GM21367 (cell line): ENCODE measurements at regions not wholly inside any gene's neighbourhood (a gene's known extent, or its start where the extent isn't known, plus 50 kb on each side); places are given as distances from the start of the nearest gene placed in this dataset.

Experiments used
- ATAC-seq: cut with Tn5 transposase; IDR thresholded peaks from one replicate; pipeline ENCODE4 v1.9.1; 2021; ENCODE audit not compliant: unreplicated experiment

DNA sequence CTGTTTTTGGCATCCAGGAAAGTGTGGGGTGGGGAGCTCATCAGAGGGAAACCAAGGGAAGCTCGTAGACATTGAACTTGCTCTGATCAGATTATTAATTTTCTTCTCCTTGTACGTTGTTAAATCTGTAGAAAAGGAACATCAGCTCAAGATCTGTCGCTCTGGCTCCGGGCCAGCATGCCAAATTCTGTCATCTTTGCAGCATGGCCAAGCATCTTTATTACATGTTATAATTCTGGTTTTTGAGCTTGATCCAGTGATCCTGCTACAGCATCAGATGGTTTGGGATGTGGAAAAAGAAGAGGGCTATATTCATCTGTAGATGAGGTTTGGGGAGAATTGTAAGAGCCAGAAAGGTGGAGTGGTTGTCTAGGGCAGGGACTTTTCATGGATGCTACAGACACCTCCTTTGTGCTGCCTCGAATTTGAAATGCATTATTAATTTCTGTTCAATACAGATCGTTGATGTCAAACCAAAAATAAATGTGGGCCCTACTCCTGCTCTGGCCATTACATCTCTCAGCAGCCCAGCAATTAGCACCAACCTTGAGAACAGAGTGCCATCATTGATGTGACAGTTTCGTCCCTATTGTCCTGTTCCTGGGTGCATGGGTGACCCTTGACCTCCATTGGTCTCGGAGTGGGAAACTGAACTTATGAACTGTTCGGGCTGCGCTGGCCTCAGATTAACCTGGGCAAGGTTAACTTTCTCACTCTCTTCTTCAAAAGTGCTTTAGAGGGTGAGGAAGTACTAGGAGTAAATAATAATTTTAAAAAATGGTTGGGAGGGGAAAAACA, 250.8 kb downstream of the SOX4 start:
- ATAC-seq = no peak

DNA sequence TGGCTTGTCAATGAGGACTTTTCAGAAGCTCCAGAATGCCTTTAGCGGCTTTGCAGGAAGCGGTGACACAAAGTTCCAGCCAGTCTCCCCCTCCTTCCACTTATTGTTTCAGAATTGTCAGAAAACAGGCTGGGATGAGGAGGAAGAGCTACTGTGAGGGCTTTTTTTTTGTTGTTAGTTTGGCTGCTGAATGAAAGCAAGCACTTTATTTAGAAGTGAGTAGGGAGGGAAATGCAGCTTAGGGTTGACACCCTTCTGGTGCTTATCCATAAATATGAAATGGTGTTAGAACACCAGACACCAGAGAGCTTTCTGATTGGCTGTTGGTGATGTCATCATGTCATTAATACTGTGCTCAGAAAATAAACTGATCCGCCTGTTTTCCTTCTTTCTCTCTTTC, 251.5 kb downstream of the SOX4 start:
- no peak for ATAC-seq

DNA sequence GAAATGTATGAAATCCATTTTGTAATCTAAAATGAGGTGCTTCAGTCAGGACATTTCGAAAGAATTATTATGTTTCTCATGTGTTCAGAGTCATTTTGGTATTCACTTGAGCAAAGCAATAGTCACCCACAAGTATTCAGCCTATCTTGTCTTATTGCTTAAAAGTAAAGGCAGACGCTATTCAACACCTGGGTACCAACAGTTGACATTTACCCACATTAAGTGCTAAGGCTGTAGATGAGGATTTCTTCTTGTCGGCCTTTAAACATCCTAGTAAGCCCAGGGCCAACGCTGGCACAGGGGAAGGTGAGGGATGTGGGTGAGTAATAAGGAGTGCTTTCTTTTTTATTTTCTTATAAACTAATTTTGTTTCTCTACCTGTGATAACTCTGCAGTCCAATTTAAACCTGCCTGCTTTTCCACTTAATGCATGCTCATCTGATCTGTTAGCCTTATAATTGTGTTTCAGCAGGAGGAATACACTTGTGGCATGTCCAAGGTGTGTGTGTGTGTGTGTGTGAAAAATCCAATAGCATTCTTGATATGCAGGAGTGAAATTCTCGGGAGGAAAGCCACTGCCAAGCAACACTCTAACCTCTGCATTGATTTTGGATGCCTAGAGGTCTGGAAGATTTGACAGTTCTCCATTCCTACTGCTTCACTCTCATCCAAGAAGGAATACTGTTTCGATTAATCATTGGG, 252.0 kb downstream of the SOX4 start:
- ATAC-seq = no peak

DNA sequence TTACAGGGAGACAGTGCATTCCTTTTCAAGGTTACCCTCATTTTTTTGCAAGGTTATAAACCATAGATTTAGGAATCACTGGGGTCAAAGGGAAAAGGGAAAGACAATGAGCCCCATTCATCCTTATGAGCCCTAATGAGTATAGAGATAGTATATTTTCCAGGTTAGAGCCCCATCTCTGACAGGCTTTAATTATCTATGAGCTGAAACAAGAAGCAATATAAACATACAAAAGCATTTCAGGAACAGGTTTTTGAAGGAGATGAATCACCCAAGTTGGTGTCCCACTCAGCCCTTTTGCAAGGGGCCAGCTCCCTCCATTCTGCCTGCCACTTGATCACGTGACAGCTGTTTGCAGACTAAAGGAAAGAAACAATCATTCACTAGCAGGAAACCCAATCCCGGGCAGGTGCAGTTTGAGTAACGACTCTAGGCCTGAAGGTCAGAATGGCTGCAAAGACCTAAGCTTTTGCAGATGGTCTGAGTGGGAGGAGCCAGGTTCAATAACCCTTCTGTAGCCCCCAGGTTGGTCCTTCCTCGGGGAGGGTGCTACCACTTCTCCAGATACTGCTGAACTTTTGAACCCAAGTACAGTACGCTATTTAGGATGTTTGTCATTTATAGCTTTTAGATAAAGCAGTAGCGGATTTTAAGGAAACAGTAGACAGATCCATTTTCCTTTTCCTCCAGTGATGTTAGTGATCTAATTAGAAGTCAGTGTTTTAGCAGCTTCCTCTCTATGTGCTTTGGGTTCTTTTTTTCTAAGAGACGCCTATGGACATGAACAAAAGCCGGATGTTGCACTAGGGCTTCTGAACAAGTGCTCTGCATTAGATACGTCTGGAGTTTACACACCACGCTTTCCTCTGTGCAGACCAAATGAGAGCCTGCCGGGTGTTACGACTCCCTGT, 253.2 kb downstream of the SOX4 start:
- no peak for ATAC-seq

DNA sequence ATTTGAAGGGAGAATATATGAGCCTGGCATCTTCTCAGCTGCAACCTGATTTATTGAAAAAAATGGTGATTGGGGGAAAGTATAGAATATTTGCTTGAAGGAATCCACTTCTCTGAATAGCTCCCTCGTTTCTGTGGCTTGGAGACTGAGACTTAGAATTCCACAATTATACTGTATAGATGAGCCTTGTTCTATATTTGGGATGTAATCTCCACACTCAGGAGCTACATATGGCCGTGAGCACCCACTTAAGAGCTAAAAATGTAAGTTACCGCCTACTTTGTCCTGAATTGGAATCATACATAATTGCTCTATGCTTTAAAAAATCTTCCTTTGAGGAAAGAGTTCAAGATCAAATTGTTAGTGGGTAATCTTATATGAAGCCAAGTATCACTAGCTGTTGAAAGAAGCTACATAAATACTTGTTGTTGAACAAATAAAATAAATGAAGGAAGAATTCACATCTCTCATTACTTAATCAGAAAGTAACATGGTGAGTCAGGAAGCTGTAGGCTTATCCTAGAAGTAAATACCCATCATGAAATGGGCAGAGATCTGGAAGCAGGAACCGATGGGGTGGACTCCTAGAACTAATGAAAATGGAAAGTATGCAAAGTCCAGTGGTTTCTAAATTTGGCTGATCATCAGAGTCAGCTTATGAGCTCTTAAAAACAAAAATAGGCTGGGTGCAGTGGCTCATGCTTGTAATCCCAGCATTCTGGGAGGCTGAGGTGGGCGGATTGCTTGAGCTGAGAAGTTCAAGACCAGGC, 254.3 kb downstream of the SOX4 start:
- no peak for ATAC-seq

DNA sequence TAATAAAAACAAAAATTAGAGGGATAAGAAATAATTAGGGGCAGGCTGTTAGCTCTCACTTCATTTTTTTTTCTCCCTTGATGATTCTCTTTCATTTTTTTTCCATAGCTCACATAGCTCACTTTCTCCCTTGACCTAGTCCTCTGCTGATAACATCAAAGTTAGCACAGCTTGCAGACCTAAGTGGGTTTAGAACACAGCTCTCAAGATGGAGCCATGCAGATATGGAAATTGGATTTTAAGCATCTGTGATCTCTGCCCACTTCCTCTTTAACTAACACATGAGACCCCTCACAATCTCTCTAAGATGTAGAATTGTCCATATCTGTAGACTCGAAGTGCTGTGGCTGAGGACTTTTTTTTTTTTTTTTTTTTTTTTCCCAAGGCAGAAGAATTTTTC, 257.1 kb downstream of the SOX4 start:
- ATAC-seq = no peak

DNA sequence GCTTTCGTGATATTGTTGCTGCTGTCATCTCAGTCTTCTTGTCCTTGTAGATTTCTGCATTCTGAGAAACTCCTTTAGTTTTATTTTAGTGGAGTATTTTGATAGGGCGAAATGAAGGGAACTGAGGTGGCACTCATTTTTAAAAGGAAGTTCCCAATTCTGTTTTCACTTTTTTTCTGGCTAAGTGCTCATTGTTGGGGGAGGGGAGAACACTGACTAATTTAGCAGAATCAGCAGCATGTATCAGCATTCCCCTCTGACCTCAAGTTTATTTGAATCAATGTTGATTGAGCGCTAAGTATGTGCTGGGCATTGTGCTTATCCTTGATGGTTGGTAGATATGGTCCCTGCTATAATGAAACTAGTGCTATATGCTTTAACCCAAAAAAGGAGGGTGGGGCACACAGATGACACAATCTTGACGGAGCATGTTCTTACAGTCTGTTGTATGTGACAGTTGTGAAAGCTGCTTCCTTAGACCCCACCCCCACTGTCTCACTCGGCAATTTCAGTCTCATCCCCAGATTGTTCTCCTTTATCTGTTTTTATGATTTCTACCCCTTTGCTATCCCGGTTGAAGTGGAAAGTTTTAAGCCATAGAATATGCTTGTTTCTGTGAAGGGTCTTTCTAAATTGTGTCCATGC, 262.4 kb downstream of the SOX4 start:
- ATAC-seq = no peak

DNA sequence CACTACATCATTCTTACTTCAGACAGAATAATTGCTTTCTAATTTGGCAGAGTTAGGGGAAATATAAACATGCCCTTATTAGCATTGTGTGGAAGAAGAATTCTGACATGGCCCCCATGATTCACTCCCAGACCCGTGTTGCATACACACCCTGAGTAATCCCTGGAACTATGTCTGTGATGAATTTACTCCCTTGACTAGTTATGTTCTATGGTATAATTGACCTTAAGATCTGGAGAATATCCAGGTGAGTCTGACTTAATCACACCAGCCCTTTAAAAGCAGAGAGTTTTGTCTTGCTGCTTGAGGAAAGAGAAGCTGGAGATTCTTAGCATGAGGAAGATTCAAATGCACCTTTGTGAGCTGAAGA, 262.9 kb downstream of the SOX4 start:
- ATAC-seq = no peak

DNA sequence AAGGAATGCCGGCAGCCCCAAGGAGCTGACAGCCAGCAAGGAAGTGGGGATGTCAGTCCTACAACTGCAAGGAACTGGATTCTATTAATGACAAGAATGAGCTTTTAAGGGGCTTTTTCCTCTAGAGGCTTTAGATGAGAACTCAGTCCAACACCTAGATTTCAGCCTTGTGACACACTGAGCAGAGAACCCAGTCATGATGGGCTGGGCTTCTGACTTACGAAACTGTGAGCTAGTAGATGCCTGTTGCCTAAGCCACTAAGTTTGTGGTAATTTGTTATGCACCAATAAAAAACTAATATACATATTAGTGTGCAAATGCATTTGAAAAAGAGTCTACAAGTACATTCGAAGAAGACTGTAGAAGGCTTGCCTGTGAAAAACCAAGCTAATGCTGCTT, 263.3 kb downstream of the SOX4 start:
- no peak for ATAC-seq

DNA sequence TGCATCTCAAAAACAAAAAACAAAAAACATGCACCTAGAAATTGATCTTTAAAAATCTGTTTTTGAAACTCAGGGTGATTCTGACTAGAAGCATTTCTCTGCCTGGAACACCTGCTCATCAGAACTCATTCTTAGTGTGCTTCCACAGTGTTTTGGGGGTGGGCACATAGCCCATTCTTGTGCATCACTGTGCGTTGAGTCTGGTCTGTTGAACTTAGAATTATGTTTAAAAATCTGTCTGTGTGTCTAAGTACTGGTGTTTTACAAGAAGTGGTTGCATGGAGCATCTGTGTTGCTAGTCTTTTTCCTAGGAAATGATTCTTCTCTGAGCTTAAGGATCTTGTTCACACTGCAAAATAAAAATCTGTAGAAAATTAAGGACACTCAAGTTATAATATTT, 264.5 kb downstream of the SOX4 start:
- no peak for ATAC-seq

DNA sequence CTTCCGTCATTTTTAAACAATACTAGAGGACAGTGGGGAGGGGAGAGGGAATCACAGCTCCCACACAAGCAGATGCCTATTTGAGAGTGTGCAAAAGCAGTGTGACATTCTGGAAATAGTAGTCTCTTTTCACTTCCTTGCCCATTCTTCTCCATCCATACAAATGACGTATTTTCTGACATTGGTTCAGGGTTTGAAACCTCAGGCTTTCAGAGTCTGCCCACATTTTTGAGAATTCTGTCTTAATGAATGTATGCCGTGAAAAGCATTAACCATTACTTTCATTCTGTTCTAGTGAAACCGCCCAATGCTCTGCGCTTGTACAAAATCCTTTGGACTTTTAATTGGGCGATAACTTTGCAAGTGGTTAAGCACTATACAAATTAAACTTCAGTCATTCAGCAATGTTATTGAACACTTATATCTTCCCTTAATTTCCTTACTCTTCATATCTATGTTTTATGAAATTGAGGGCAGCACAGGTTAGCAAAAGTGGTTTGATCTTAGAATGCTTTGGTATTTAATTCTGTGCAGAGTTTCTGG, 265.7 kb downstream of the SOX4 start:
- ATAC-seq = no peak

DNA sequence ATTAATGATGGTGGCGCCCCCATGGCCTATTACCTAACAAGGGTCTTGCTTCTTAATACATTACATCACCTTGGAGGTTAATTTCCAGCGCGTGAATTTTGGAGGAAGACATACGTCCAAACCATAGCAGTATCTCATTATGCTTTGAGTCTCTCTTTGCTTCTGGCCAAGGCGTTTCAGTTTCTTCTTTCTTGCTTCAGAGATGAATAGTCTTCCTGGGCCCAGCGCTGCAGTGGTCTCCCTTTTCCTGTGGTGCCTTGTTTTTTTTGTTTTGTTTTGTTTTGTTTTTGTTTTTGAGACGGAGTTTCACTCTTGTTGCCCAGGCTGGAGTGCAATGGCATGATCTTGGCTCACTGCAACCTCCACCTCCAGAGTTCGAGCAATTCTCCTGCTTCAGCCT, 268.4 kb downstream of the SOX4 start:
- ATAC-seq = no peak

DNA sequence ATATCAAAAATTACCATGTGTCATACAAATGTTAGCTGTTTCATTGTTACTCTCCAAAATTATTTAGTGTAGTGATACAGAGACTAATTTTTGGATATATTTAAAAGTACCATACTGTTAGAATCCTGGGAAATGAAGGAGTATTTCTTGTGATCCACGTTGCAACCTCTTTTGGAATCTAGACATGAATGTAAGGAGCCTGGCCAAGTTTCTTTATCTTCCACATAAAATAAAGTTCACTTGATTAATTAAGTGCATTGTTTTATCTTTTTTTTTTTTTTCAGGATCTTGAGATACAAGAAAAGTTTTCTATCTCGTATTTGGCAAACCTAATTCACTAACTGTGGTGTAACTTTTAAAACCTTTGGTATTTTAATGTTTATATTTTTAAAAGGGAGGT, 270.7 kb downstream of the SOX4 start:
- ATAC-seq = no peak

DNA sequence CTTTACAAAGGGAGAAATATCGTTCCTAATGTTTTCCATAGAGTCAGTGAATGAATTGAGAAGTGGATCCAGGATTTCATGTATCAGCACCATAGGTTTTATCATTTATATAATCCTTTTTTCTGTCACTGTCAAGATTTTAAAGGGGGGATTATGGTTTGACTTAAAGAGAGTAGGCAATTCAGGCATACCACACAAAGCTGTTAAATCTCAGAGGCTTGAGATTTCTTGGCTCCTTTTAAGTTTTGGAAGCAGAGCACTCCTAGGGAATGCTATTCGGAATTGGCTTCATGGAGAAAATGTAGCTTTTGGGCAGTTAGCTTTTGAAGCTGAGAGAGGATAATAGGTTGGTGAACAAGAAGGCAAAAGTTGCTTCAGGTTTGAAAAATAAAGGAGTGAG, 274.7 kb downstream of the SOX4 start:
- no peak for ATAC-seq

DNA sequence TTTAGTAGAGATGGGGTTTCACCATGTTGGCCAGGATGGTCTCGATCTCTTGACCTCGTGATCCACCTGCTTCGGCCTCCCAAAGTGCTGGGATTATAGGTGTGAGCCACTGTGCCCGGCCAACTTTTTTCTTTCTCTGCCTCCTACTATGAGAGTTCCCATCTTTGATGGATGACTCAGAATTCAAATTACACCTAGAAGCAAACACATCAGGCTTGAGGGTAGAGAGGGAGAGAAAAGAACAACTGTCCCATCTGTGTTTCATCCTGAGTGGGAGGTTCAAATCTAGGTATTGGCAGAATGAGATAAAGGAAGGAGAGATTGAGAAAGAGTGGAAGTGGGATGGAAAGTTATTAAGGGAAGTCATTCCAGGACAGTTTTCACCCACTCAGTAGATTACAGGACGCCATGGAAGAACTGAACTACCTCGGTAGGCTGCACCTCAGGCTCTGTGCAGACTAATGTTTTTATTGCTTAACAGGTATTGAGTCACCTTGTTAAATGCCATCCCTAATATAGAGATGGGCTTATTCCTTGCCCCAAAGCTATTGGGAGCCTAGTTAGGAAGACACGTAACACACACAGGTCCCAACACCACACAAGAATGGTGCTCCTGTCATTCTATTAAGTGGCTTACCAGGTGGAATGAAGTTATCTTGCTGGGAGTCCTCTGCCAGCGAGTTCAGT, 275.7 kb downstream of the SOX4 start:
- no peak for ATAC-seq

DNA sequence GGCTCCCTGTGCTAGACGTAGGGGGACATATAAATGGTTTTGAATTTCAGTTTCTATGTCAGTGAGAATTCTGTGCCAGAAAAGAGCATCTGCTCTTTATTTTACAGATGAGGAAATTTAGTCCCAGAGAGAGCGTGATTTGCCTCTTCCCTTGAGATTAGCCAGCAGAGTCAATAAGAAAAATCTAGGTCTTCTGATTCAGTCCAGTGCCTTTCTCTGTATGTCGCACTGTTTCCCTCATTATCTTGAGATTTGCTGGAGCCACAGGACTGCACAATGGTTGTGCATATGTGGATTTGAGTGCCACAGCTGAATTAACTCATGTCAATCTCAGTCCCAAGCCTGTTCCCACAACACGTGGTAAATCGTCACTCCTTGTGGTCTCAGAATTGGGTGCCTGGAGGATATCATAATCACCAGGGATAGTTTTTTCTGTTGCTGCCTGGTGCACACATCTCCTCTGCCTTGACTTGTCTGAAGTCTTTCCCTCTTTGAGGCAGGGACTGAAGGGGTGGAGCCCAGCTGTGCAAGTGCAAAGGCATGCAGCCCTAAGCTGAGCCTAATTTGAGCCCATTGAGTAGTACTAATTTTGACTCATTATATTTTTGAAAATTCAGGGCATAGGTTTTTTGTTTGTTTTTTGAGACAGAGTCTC, 276.7 kb downstream of the SOX4 start:
- ATAC-seq = no peak

DNA sequence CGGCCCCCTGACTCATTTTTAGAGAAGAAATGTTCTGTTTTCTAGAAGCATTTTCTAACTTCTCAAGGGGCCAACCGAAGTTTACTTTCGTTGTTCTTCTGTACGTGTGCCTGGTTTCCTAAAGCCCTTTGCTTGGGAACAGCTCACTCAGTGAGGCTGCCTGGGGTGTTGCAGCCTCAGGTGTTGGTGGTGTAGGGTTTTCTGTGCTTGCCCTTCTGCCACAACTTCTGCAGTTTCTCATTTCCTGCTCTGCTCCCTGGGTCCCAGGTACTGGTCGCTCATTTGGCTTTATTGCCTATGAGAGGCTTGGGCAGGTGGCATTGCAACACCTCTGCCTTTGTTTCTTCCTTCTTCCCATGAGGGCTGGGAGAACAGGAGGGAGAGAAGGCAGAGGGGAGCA, 278.3 kb downstream of the SOX4 start:
- no peak for ATAC-seq

DNA sequence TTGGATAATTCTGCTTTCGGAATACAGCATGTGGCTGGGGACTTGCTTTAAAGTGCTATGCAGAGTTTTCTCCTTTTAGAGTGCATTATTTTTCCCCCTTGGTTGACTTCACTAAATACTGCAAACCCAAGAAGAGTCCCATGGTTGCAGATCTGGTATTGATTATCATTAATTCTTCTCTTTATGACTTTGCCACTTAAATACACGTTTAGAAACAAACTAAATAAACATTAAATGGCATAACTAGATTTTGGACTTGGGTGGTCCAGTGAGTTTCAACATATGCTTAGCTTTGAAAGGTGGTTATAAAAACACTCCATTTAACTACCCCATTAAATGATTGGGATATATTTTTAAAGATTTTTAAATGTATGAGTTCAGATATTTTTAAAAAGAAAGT, 279.2 kb downstream of the SOX4 start:
- ATAC-seq = no peak

DNA sequence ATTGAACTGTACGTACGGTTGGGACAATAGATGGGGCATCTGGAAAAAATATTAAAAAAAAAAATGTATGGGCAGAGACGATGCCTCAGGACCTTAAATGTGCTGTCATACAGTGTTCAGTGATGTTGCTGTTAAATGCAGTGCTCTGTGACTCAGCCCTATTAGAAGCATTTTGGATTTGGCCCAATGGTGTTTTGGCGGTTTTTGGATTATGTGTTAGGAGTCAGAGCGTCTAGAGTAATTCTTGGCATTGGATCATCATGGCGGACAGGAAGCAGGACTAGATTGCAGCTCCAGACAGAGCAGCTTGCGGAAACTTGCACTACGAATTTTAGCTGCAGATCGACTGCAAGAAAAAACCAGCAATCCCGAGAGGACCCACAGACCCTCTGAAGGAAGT, 280.0 kb downstream of the SOX4 start:
- ATAC-seq = no peak
